ENCODE measurements at regions not wholly inside any gene's neighbourhood (a gene's known extent, or its start where the extent isn't known, plus 50 kb on each side); places are given as distances from the start of the nearest gene placed in this dataset.
A peak's percentile ranks its signal among the peaks of the same experiment; 100 is the strongest.

- H3K27me3 ChIP-seq (ENCODE audit: low read length), result no peaks in the 10 kb centered on the region
- H3K4me2 ChIP-seq (ENCODE audit: low read length), result peak overlapping the region; percentile 7
- no peak overlapping the region for H3K4me3 ChIP-seq (ENCODE audit: low read length)
- no peak overlapping the region for H2AFZ ChIP-seq (ENCODE audit: low read length)
- H3K9me2 ChIP-seq (replicated peaks; ENCODE audit: low read length), result no peaks in the 10 kb centered on the region
- H4K20me1 ChIP-seq (ENCODE audit: low read length), result no peaks in the 10 kb centered on the region
- peak; percentile 12; the same call in 1 of the 2 replicates for ATAC-seq
- no TSS peak for BruUV-seq (replicated peaks)
- intact Hi-C loops (cut with micrococcal nuclease), result no loop called here
- H3F3A ChIP-seq (ENCODE audit: low read length, unreplicated experiment), result peaks cover 5% of the 10 kb centered on the region
- H3K79me2 ChIP-seq (ENCODE audit: low read length), result no peaks in the 10 kb centered on the region
- ChIA-PET POLR2A (ENCODE audit: unreplicated experiment) (no interaction called here), CTCF (no interaction called here)
- peak; percentile 87 for DNase-seq
- H3K36me3 ChIP-seq (ENCODE audit: low read depth, low read length), result no peaks in the 10 kb centered on the region
- H3K4me1 ChIP-seq (ENCODE audit: insufficient read depth, low read length), result peaks cover 33% of the 10 kb centered on the region
- no peaks in the 10 kb centered on the region for H3K9me3 ChIP-seq (ENCODE audit: low read length)
- H3K9ac ChIP-seq (ENCODE audit: low read length), result no peak overlapping the region
- TF ChIP-seq EZH2 (IDR thresholded peaks at IDR 0.05; ENCODE audit: low read length, unreplicated experiment) (no peak), CTCF (conservative IDR thresholded peaks at IDR 0.05; ENCODE audit: low read depth, low read length) (no peak), EZH2phosphoT487 (IDR thresholded peaks at IDR 0.05; ENCODE audit: borderline replicate concordance, low read length) (no peak)
- no peak overlapping the region for H3K27ac ChIP-seq (ENCODE audit: low read length)
Measured at GRCh38 chr12:115223322-115223721, 539.3 kb upstream of the TBX3 start.

- ATAC-seq, result no peak
- H3K27me3 ChIP-seq (ENCODE audit: low read length), result no peaks in the 10 kb centered on the region
- intact Hi-C loops (cut with micrococcal nuclease), result no loop called here
- H3K4me1 ChIP-seq (ENCODE audit: insufficient read depth, low read length), result peaks cover 23% of the 10 kb centered on the region
- H3K4me2 ChIP-seq (ENCODE audit: low read length), result no peak overlapping the region
- no peaks in the 10 kb centered on the region for H3K9me3 ChIP-seq (ENCODE audit: low read length)
- no peaks in the 10 kb centered on the region for H3K79me2 ChIP-seq (ENCODE audit: low read length)
- no TSS peak for BruUV-seq (replicated peaks)
- no peak overlapping the region for H3K27ac ChIP-seq (ENCODE audit: low read length)
- no peak overlapping the region for H2AFZ ChIP-seq (ENCODE audit: low read length)
- TF ChIP-seq EZH2phosphoT487 (IDR thresholded peaks at IDR 0.05; ENCODE audit: borderline replicate concordance, low read length), result no peak
- TF ChIP-seq CTCF (conservative IDR thresholded peaks at IDR 0.05; ENCODE audit: low read depth, low read length), result no peak
- TF ChIP-seq EZH2 (IDR thresholded peaks at IDR 0.05; ENCODE audit: low read length, unreplicated experiment), result no peak
- no peak for DNase-seq
- CTCF ChIA-PET, result no interaction called here
- no peaks in the 10 kb centered on the region for H4K20me1 ChIP-seq (ENCODE audit: low read length)
- no peaks in the 10 kb centered on the region for H3K36me3 ChIP-seq (ENCODE audit: low read depth, low read length)
- H3F3A ChIP-seq (ENCODE audit: low read length, unreplicated experiment), result no peaks in the 10 kb centered on the region
- H3K4me3 ChIP-seq (ENCODE audit: low read length), result no peak overlapping the region
- POLR2A ChIA-PET (ENCODE audit: unreplicated experiment), result interaction anchor here (0.7 kb wide), 1 partner anchor 148 kb away, joined by 3 read pairs; no protein-coding TSS in a partner anchor
- H3K9me2 ChIP-seq (replicated peaks; ENCODE audit: low read length), result no peaks in the 10 kb centered on the region
- no peak overlapping the region for H3K9ac ChIP-seq (ENCODE audit: low read length)
Measured at GRCh38 chr12:115222220-115222619, 538.2 kb upstream of the TBX3 start.

- no peak overlapping the region for H3K27ac ChIP-seq (ENCODE audit: low read length)
- TF ChIP-seq EZH2 (IDR thresholded peaks at IDR 0.05; ENCODE audit: low read length, unreplicated experiment), result no peak
- no peak for TF ChIP-seq CTCF (conservative IDR thresholded peaks at IDR 0.05; ENCODE audit: low read depth, low read length)
- TF ChIP-seq EZH2phosphoT487 (IDR thresholded peaks at IDR 0.05; ENCODE audit: borderline replicate concordance, low read length), result no peak
- no TSS peak for BruUV-seq (replicated peaks)
- H2AFZ ChIP-seq (ENCODE audit: low read length), result no peak overlapping the region
- H4K20me1 ChIP-seq (ENCODE audit: low read length), result no peaks in the 10 kb centered on the region
- POLR2A ChIA-PET (ENCODE audit: unreplicated experiment), result no interaction called here
- no peak overlapping the region for H3K4me2 ChIP-seq (ENCODE audit: low read length)
- CTCF ChIA-PET, result no interaction called here
- H3K36me3 ChIP-seq (ENCODE audit: low read depth, low read length), result no peaks in the 10 kb centered on the region
- intact Hi-C loops (cut with micrococcal nuclease), result no loop called here
- H3K9ac ChIP-seq (ENCODE audit: low read length), result no peak overlapping the region
- H3K4me1 ChIP-seq (ENCODE audit: insufficient read depth, low read length), result no peaks in the 10 kb centered on the region
- no peaks in the 10 kb centered on the region for H3K27me3 ChIP-seq (ENCODE audit: low read length)
- no peaks in the 10 kb centered on the region for H3K9me2 ChIP-seq (replicated peaks; ENCODE audit: low read length)
- no peaks in the 10 kb centered on the region for H3K79me2 ChIP-seq (ENCODE audit: low read length)
- no peaks in the 10 kb centered on the region for H3F3A ChIP-seq (ENCODE audit: low read length, unreplicated experiment)
- ATAC-seq, result no peak
- DNase-seq, result peak; percentile 30
- H3K4me3 ChIP-seq (ENCODE audit: low read length), result no peak overlapping the region
- H3K9me3 ChIP-seq (ENCODE audit: low read length), result no peaks in the 10 kb centered on the region
Measured at GRCh38 chr12:115216301-115216700, 532.3 kb upstream of the TBX3 start.
